GM19463 (cell line): ENCODE measurements at regions not wholly inside any gene's neighbourhood (a gene's known extent, or its start where the extent isn't known, plus 50 kb on each side); places are given as distances from the start of the nearest gene placed in this dataset.

ENCODE experiments used
- ATAC-seq: cut with Tn5 transposase; IDR thresholded peaks from one replicate; pipeline ENCODE4 v1.9.1; 2021; ENCODE audit warnings: mild to moderate bottlenecking, moderate library complexity; ENCODE audit not compliant: unreplicated experiment

DNA sequence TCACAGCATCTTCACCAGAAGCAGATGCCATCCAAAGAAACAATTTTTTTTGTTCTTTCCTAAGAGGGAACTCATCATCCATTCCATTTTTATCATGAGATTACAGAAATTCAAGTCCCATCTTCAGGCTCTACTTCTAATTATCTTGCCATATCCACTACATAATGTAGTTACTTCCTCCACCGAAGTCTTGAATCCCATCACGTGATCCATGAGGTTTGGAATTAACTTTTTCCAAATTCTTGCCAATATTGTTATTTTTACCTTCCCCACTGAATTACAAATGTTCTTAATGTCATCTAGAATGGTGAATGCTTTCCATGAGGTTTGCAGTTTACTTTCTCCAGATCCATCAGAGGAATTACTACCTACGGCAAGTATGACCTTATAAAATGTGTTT is 1014.7 kb upstream of the LRRN3 start:
- ATAC-seq: no peak

DNA sequence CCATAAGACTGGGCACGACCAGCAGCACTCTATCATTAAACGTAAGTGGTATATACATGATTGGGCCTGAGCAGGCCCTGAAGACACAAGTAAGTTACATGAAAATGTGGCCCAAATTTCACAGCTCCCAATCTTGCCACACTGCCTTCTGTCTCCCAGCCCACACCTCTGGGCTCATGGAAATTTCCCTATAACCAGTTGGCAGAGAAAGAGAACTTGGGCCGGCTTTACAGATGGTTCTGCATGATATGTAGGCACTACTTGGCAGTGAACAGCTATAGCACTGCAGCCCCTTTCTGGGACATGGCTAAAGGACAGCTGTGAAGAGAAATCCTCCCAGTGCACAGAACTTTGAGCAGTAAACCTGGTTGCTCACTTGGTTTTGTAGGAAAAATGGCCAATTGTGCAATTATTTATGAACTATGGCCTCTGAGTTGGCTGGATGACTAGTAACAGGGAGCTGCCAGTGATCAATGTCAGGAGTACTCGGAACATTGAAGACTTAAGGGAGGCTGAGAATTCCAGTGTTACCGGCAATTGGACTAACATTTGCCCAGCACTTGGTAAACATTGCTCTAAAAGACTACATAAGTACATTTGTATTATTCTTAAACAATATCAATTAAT is 1006.6 kb upstream of the LRRN3 start:
- ATAC-seq: no peak

DNA sequence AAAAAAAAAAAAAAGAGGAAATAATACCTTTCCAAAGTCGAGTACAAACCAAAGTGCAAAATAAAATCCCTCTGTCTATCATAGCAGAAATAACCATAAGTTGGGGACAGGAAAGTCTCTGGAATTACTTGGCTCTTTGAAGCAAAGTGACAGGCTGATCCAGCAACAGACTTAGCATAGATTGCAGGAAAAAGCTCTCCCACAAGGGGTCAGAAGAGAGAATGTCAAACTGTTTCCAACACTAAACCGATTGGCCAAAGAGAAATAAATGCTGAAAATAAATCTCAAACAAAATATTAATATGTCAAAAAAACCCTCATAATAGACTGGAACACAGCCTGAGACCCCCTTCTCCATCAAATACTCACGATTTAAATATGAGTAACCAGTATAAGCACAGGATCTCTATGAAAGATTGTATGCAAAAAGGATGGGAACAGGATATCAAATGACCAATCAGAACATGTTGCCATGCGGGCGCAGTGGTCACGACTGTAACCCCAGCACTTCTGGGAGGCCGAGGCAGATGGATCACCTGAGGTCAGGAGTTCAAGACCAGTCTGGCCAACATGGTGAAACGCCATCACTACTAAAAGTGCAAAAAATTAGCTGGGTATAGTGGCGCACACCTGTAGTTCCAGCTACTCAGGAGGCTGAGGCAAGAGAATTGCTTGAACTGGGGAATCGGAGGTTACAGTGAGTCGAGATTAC is 1000.7 kb upstream of the LRRN3 start:
- no peak for ATAC-seq

DNA sequence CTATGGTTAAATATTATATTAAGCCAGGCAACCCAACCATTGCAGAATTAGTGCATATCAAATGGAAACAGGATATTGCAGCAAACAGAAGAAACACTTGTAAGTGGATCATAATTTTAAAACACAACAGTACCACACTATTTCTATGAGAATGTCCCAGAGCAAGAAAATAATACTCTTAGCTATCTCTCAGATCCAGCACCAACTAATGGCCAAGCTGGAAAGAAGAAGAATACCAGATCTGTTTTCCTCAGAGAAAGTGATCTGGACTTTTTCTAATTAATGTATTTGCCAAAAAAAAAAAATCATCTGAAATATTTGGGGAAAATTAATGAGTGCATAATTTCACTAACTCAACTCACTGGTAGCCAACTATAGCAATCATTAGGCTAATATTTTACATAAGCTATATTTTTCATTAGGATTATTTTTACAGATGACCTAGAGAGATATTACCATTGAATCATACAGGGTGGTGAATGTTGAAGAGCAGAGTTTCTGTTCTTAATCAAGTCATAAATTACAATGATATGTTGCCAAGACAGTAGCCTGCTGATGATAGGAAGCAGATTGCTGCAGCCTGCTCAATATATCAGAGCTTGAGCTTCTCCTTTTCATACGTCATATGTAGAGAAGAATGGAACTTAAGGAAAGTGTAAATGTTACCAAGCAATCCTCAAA is 995.4 kb upstream of the LRRN3 start:
- ATAC-seq: no peak

DNA sequence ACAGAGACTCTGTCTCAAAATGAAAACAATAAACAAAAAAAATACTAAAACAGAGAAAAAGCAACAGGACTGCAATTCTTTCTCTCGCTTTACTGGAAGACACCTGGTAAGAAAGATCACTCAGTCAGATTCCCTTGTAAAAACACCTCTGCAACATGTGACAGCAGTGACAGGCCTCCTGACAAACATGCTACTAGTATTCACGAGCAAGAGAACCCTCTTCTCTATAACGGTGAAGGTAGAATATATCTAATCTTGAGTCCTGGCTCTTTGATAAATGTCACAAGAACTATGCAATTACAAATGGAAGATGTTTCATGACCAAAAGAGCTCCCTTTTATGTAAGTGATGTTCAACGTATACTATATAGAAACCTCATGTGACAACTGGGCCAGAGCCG is 986.7 kb upstream of the LRRN3 start:
- no peak for ATAC-seq

DNA sequence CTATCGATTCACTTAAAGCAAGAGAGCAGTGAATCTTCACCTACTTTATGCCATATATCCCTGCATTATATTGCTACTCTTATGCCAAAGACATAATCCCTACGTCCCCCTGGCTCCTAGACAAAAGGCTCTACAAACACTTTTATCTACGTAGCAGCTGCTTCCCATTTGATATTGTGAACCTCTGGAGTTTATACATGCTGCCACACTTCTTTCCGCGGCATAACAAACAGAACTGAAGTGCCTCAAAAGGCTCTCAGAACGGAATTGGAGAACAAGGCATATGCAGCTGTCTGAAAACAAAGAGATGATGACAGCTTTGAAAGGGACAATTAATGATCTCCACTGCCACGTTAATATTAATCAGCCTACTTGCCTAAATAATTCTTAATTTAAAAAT is 985.6 kb upstream of the LRRN3 start:
- ATAC-seq: no peak

DNA sequence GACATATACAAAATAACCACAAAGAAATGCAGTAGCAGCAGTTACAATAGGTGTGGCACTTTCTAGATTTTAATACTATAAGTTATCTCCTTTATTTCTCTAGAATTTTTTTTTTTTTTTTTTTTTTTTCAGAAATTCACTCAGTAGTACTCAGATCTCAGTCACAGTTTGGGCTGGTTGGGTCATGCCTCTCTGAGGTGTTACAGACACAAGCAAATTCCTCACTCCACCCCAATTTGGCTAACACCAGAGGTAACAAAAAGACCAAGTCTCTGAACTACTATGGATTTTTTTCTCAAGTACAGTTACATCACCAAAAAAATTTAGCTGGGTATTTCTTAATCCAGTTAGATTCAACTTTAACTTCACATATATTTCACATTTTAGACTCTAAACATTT is 985.1 kb upstream of the LRRN3 start:
- no peak for ATAC-seq

DNA sequence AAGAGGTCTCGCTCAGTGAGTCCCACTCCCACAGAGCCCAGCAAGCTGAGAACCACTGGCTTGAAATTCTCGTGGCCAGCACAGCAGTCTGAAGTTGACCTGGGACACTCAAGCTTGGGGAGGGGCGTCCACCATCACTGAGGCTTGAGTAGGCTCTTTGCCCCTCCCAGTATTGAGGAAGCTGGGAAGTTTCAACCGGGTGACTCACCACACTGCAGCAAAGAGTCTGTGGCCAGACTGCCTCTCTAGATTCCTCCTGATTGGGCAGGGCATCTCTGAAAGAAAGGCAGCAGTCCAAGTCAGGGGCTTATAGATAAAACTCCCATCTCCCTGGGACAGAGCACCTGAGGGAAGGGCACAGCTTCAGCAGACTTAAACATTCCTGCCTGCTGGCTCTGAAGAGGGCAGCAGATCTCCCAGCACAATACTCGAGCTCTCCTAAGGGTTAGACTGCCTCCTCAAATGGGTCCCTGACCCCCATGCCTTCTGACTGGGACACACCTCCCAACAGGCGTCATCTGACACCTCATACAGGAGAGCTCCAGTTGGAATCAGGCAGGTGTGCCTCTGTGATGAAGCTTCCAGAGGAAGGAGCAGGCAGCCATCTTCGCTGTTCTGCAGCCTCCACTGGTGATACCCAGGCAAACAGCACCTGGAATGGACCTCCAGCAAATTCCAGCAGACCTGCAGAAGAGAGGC is 970.9 kb upstream of the LRRN3 start:
- no peak for ATAC-seq

DNA sequence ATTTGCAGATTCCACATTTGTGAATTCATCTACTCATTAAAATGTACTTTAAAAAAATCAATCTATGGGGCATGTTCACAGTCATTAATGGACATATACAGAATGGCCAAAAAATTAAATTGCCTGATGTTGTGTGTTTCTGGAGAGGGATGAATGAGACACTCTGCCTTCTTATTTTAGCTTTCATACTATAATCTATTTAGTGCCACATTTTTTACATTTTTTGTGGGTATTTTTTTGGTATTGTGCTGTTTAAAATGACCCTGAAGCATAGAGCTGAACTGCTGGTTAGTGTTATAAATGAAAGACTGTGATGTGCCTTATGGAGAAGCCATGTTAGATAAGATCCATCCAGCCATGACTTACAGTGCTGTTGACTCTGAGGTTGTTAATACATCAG is 961.8 kb upstream of the LRRN3 start:
- ATAC-seq: no peak

DNA sequence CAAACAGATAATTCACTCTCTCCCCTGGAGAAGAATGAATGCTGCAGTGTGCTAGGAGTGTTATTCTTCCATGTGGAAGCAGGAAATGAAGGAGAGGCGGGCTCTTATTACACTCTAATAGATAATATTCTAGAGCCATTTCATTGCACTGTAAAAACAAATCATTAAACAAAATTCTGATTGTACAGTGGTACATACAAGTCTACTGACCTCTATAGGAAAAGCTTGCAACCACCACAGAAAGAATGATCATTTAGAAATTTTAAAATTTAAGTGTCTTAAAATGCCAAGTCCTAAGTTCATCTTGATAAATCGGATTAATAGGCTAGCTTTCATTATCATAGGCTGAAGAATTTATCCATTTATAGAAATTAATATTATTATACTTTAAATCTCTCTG is 960.3 kb upstream of the LRRN3 start:
- no peak for ATAC-seq

DNA sequence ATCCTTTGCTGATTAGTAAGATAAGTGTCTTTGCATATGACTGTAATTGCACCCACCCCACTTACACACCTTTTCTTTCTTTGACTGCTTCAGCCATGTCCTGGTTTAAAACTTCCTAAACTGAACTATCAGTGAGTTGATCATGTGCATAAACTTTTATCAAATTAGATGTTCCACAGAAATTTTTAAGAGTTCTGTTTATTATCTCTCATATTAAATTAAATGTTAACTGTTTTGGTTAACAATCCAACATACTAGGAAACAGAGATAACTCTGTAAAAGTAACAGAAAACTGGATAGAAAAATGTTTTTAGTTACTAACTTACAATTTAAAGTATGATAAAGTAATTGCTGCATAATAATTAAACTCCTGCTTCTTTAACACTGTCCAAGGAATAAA is 959.6 kb upstream of the LRRN3 start:
- no peak for ATAC-seq

DNA sequence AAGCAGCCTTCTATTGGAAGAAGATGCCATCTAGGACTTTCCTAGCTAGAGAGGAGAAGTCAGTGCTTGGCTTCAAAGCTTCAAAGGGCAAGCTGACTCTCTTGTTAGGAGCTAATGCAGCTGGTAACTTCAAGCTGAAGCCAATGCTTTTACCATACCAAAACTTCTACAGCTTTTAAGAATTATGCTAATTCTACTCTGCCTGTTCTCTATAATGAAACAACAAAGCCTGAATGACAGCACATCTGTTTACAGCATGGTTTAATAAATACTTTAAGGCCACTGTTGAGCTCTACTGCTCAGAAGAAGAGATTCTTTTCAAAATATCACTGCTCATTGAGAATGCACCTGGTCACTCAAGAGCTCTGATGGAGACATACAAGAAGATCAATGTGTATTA is 951.9 kb upstream of the LRRN3 start:
- no peak for ATAC-seq

DNA sequence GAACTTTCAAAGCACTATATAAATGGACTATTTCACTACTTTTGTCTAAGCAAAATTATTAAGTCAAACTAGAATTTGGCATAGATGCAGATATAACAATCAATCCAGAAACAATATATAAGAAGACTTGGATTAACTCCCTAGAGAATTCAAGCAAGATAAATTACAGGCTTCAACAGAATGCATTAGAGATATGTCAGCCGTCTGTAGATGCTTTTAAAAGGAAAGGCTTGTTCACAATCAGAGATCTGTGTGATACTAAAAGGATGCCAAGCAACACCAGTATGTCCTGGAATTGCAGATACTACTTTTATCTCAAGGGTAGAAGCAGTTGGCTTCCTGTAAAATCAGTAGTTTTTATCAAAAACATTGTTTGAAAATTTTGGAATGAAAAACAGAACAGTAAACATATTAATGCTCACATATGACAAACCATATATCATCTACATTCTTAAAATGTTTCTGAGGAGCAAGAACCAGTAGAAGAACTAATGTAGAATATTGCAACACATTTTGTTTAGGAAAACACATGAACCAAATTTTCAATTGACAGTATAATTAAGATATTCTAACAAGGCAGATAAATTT is 947.9 kb upstream of the LRRN3 start:
- no peak for ATAC-seq

DNA sequence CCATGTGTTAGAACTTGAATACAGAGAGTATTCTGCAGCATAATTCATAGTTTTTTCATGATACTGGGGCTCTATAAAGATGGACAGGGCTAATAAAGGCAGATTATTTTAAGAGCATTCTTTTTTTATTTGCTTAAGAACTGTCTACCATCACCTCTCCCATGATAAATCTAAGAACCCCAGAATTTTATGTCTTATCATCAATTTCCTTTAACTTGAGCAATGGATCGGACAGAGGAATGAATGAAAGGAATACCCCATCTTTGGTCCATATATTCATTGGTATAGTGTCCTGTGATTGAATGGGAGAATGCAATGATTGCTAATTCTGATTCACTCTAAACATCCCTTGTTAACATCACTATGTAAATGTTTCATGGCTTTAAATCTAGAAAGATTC is 946.3 kb upstream of the LRRN3 start:
- no peak for ATAC-seq

DNA sequence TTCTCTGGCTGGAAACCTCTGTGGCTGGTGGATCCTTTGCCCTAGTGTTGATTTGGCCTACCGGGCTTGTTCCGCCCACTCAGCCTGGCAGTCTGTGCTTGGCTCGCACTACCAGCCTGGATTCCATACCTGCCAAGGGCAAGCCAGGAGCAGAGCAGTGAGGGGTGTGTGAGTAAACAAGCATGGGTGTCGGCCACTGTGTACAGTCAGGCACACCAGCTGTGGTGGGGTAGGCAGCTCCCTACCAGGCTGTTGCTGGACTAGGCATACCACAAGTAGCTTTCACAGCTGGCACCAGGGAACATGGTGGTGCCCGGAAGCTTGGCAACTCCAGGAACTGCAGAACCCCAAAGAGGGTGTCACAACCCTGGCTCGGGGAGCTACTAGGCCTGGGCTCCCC is 942.9 kb upstream of the LRRN3 start:
- no peak for ATAC-seq

DNA sequence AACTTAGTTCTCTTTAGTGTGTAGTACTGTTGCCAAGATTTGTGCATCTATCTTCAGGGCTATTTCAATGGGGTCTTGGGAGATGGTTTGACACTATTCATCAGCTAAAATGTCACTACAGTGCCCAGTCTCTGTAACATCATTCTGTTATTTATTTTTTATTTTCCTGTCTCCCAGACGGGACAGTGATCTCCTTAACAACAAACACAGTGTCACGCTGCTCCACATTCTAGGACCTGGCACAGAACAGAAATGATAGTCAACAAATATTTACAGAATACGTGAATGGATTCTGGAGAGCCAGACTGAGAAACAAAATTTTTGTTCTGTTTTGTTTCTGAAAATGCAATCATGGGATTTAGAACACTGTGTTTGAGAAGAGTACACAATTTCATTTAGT is 937.7 kb upstream of the LRRN3 start:
- no peak for ATAC-seq

DNA sequence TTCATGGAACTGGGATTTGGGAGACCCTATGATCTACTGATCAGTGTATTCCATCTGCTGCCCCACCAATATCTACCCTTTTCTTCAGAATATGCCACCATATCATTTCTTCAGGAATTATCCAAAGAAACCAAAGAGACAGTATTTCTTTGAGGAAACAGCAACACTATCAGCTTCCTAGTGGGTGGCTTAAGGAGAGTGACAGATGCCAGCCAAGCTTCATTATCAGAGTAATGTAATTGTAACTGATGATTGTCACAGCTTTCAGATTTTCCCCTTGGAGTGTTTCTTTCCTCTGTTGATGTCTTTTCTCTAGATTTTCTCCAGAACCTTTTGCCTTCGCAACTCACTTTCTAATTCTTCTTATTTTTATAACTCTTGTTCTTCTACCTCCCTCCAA is 934.4 kb upstream of the LRRN3 start:
- ATAC-seq: no peak

DNA sequence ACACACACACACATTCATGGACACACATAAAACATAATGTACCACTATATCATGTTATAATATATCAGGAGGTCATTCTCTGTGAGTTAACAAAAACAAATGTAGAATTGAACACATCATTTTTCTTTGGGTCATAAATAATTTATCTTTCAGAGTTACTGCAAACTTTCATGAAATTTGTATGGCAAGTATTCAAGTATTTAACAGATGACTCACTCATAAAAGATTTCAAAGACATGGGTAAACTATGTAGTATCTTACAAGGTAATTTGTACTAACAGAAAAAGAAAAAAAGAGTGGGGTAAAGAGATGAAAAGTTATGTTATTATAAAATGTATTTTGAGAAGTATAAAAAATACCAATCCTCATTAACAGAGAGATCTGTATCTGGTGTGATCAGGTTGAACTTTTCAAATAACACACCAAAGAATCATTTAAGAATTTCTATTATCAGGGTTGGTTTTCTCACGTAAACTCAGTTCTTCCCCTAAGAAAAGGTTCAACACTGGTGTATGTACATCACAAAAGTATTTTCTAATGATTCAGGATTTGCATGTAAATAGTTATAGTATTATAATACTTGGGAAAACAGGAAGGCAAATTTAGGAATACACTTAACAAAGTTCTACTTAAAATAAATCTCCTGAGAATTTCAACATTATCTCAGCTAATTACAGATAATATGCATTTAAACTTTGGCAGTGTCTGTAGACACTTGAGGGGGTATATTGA is 933.1 kb upstream of the LRRN3 start:
- ATAC-seq: no peak

DNA sequence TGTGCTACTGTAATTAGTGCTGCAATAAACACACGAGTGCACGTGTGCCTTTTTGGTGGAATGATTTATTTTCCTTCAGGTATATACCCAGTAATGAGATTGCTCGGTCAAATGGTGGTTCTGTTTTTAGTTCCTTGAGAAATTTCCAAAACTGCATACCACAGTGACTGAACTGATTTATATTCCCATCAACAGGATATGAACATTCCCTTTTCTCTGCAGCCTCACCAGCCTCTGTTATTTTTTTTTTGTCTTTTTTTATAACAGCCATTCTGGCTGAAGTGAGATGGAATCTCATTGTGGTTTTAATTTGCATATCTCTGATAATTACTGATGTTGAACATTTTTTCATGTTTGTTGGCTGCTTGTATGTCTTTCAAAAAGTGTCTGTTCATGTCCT is 922.9 kb upstream of the LRRN3 start:
- ATAC-seq: no peak

DNA sequence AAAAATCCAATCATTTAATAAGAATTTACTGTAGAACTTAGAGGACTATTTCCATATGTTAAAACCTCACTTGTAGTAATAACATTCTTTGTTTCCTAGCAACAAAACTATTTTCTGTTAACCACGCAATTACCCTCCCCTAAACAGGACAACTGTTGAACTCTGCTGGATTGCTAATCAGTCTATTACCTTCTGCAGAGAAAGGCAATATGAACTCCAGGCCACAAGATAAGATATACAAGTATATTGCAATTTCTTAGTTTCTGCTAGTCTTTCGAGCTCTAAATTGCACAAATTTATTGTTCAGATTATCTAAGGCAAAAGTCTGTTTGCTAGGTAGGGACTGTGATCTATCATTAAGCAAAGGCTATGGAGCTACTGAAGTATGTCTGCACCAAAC is 920.1 kb upstream of the LRRN3 start:
- no peak for ATAC-seq

DNA sequence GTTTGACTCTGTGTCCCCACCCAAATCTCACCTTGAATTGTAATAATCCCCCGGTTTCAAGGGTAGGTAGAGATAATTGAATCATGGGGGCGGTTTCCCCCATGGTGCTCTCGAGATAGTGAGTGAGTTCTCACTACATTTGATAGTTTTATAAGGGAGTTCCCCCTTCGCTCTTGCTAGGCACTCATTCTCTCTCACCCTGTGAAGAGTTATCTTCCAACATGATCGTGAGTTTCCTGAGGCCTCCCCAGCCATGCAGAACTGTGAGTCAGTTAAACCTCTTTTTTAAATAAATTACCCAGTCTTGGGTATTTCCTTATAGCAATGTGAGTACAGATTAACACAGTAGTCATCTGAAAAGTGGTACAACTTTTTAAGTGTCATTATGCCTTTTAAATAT is 913.5 kb upstream of the LRRN3 start:
- no peak for ATAC-seq
